GM12878 (cell line): ENCODE measurements at regions not wholly inside any gene's neighbourhood (a gene's known extent, or its start where the extent isn't known, plus 50 kb on each side); places are given as distances from the start of the nearest gene placed in this dataset.

ENCODE experiments used
- POLR2A ChIP-seq: IDR thresholded peaks from 2 replicates; pipeline ENCODE4 v1.6.1; 2011; ENCODE audit warnings: low read depth, mild to moderate bottlenecking, low read length
- TAF1 ChIP-seq: IDR thresholded peaks from 2 replicates; pipeline ENCODE4 v1.6.1; 2011; ENCODE audit warnings: mild to moderate bottlenecking, low read depth, low read length, borderline replicate concordance
- TF ChIP-seq, protein P1 (sequence below): IDR thresholded peaks from 2 replicates; pipeline ENCODE4 v1.6.1; 2012; ENCODE audit warnings: low read length, inconsistent platforms
- TF ChIP-seq, protein P2 (sequence below), 3 experiments: IDR thresholded peaks in 2 of 3; conservative IDR thresholded peaks in 1 of 3; 2 replicates each; pipeline ENCODE4 v1.5.1; 2011; ENCODE audit warnings: low read depth in 3 of 3, low read length in 3 of 3, mild to moderate bottlenecking in 3 of 3, control low read depth in 2 of 3, moderate library complexity in 2 of 3, inconsistent platforms in 1 of 3, mixed read lengths in 1 of 3; ENCODE audit not compliant: control insufficient read depth in 2 of 3, insufficient read depth in 1 of 3; ENCODE audit errors: extremely low read depth in 1 of 3

DNA sequence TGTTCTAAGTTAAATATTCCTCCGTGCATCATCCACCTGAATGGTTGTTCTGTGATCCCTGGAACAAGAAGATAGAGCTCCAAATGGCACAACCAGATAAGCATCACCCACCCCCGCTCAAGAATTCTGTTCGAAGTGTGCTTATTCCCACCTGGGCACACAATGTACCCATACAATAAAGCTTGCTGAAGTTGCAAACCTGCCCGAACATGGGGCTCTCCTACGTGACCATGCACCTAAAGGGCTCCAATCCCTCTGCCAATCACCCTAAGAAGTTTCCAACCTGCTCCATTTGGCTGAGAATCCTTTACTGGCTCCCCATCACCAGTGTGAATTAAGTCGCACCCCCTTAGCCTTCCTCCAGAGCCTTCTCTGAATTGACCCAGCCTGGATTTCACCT is 1157.4 kb downstream of the TBC1D22A start:
- no peak for TF ChIP-seq TAF1
- TF ChIP-seq, protein P1, sequence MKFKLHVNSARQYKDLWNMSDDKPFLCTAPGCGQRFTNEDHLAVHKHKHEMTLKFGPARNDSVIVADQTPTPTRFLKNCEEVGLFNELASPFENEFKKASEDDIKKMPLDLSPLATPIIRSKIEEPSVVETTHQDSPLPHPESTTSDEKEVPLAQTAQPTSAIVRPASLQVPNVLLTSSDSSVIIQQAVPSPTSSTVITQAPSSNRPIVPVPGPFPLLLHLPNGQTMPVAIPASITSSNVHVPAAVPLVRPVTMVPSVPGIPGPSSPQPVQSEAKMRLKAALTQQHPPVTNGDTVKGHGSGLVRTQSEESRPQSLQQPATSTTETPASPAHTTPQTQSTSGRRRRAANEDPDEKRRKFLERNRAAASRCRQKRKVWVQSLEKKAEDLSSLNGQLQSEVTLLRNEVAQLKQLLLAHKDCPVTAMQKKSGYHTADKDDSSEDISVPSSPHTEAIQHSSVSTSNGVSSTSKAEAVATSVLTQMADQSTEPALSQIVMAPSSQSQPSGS, result no peak
- TF ChIP-seq POLR2A, result no peak
- TF ChIP-seq, protein P2, sequence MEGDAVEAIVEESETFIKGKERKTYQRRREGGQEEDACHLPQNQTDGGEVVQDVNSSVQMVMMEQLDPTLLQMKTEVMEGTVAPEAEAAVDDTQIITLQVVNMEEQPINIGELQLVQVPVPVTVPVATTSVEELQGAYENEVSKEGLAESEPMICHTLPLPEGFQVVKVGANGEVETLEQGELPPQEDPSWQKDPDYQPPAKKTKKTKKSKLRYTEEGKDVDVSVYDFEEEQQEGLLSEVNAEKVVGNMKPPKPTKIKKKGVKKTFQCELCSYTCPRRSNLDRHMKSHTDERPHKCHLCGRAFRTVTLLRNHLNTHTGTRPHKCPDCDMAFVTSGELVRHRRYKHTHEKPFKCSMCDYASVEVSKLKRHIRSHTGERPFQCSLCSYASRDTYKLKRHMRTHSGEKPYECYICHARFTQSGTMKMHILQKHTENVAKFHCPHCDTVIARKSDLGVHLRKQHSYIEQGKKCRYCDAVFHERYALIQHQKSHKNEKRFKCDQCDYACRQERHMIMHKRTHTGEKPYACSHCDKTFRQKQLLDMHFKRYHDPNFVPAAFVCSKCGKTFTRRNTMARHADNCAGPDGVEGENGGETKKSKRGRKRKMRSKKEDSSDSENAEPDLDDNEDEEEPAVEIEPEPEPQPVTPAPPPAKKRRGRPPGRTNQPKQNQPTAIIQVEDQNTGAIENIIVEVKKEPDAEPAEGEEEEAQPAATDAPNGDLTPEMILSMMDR (IDR thresholded peaks at IDR 0.05 in 2 of 3, conservative IDR thresholded peaks at IDR 0.05 in 1 of 3; ENCODE audit: control insufficient read depth in 2 of 3, extremely low read depth in 1 of 3, insufficient read depth in 1 of 3, low read depth in 3 of 3, low read length in 3 of 3), result no peak
